ENCODE measurements at regions not wholly inside any gene's neighbourhood (a gene's known extent, or its start where the extent isn't known, plus 50 kb on each side); places are given as distances from the start of the nearest gene placed in this dataset.

DNA sequence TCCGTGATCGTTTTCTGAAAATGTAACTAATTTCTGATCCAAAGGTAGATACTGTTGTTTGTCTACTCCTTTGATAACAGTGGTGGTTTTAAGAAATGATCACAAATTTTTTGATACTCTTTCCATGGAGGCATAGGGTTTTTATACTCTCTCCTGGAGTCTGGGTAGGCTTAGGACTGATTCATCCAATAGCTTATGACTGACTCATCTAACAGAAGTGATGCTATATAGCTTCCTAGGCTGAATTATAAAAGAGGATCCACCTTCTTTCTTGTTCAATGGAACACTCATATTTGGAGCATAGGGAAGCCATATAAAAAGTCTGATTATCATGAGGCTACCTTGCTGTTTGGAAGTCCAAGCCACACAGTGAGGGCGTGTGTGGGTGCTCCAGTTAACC, 84.3 kb downstream of the CHST2 start:
- no peaks in the 10 kb centered on the region for H3K36me3 ChIP-seq (ENCODE audit: insufficient read depth)
- TF ChIP-seq CTCF (conservative IDR thresholded peaks at IDR 0.05; ENCODE audit: low read depth, low read length) = no peak
- no peaks in the 10 kb centered on the region for H3K79me2 ChIP-seq (ENCODE audit: insufficient read depth, low read depth)
- H3K27ac ChIP-seq = no peak overlapping the region
- no peak overlapping the region for H2AFZ ChIP-seq (ENCODE audit: low read depth)
- H4K20me1 ChIP-seq (ENCODE audit: insufficient read depth) = no peaks in the 10 kb centered on the region
- H3K9ac ChIP-seq = no peak overlapping the region
- H3K4me1 ChIP-seq (ENCODE audit: low read depth, poor library complexity, severe bottlenecking) = peaks cover 38% of the 10 kb centered on the region
- H3K4me2 ChIP-seq = no peak overlapping the region
- no peaks in the 10 kb centered on the region for H3K27me3 ChIP-seq (ENCODE audit: insufficient read depth, low read depth)
- H3K4me3 ChIP-seq (IDR thresholded peaks at IDR 0.05; ENCODE audit: insufficient read depth, low read depth, low read length) = no peak overlapping the region

- Histone ChIP-seq H3K36me3 (ENCODE audit: insufficient read depth) (no peaks in the 10 kb centered on the region), H4K20me1 (ENCODE audit: insufficient read depth) (no peaks in the 10 kb centered on the region), H3K27ac (peak overlapping the region; percentile 95), H3K4me2 (peak overlapping the region; percentile 71), H3K4me1 (ENCODE audit: low read depth, poor library complexity, severe bottlenecking) (peaks cover 61% of the 10 kb centered on the region), H2AFZ (ENCODE audit: low read depth) (peak overlapping the region; percentile 52), H3K27me3 (ENCODE audit: insufficient read depth, low read depth) (no peaks in the 10 kb centered on the region), H3K79me2 (ENCODE audit: insufficient read depth, low read depth) (no peaks in the 10 kb centered on the region), H3K4me3 (IDR thresholded peaks at IDR 0.05; ENCODE audit: insufficient read depth, low read depth, low read length) (no peak overlapping the region), H3K9ac (peak overlapping the region; percentile 62; the same call in 1 of the 2 replicates)
- TF ChIP-seq CTCF (conservative IDR thresholded peaks at IDR 0.05; ENCODE audit: low read depth, low read length) = no peak
Measured at GRCh38 chr3:143206955-143207337, 87.4 kb downstream of the CHST2 start.

DNA sequence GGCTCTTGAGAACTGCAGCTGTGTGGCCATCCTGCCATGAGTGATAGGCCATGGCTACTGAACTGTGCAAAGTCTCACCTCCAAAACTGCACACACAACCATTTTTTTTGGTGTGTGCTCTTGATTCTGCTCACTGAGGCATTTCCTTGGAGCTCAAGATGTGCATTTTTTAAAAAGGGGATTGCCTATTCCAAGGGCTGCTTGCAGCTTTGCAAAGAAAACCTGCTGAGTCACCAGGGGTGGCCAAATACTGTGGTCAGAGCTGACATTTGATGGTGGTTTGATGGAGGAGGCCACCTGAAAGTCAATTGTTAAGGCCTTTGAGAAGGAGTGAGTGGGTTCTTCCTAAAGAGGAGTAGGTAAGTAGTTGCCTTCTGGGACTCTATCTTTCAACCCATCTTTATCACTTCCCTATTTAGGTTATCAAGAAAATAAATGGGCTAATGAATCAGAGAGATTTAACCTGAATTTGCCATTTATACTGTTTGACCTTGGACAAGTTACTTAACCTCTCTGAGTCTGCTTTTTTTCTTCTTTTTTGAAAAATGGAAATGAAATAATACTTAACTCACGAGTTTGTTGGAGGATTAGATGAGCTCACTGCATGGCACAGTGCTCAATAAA, 87.9 kb downstream of the CHST2 start:
- H2AFZ ChIP-seq (ENCODE audit: low read depth) = peak overlapping the region; percentile 52
- H3K4me1 ChIP-seq (ENCODE audit: low read depth, poor library complexity, severe bottlenecking) = peaks cover 61% of the 10 kb centered on the region
- no peaks in the 10 kb centered on the region for H3K27me3 ChIP-seq (ENCODE audit: insufficient read depth, low read depth)
- no peak overlapping the region for H3K4me3 ChIP-seq (IDR thresholded peaks at IDR 0.05; ENCODE audit: insufficient read depth, low read depth, low read length)
- H3K4me2 ChIP-seq = peak overlapping the region; percentile 71
- TF ChIP-seq CTCF (conservative IDR thresholded peaks at IDR 0.05; ENCODE audit: low read depth, low read length) = no peak
- no peaks in the 10 kb centered on the region for H3K36me3 ChIP-seq (ENCODE audit: insufficient read depth)
- H3K9ac ChIP-seq = peak overlapping the region; percentile 62; the same call in 1 of the 2 replicates
- H4K20me1 ChIP-seq (ENCODE audit: insufficient read depth) = no peaks in the 10 kb centered on the region
- peak overlapping the region; percentile 95 for H3K27ac ChIP-seq
- no peaks in the 10 kb centered on the region for H3K79me2 ChIP-seq (ENCODE audit: insufficient read depth, low read depth)

DNA sequence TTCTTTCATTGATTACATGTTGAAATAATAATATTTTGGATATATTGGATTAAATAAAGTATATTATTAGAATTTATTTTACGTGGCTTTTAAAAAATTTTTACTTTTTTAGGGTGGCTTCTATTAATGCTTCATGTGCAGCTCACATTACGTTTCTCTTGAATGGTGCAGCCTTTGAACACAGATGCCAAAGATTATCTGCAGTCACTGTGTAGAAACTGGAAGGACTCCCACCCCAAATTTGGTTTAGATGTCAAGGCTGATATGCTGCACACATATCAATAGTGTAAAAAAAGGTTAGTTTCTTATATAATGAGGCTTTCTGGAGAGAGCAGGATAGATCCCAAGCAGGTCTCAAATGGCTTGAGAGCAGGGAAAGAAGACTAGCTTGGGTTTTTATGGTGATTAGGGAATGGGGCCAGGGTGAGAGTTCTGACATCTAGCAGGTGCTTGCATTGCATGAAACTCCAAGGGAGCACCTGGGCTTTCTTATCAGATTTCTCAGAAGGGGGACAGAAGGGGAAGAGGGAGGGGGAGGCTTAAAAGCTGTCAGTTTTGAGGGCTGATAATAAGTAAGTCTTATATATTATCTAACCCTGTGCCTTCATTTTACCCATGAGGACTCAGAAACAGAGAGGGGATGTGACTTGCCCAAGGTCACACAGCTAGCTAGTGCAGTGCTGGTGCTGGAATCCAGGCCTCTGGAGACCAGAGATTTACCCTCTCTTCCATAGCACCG, 89.6 kb downstream of the CHST2 start:
- H3K27ac ChIP-seq = peak overlapping the region; percentile 95
- peak overlapping the region; percentile 53 for H3K4me3 ChIP-seq (IDR thresholded peaks at IDR 0.05; ENCODE audit: insufficient read depth, low read depth, low read length)
- H3K79me2 ChIP-seq (ENCODE audit: insufficient read depth, low read depth) = no peaks in the 10 kb centered on the region
- no peaks in the 10 kb centered on the region for H3K36me3 ChIP-seq (ENCODE audit: insufficient read depth)
- peak overlapping the region; percentile 40; the same call in 1 of the 2 replicates for H3K9ac ChIP-seq
- no peaks in the 10 kb centered on the region for H3K27me3 ChIP-seq (ENCODE audit: insufficient read depth, low read depth)
- no peaks in the 10 kb centered on the region for H4K20me1 ChIP-seq (ENCODE audit: insufficient read depth)
- H3K4me1 ChIP-seq (ENCODE audit: low read depth, poor library complexity, severe bottlenecking) = peaks cover 61% of the 10 kb centered on the region
- peak overlapping the region; percentile 71 for H3K4me2 ChIP-seq
- H2AFZ ChIP-seq (ENCODE audit: low read depth) = peak overlapping the region; percentile 43
- TF ChIP-seq CTCF (conservative IDR thresholded peaks at IDR 0.05; ENCODE audit: low read depth, low read length) = no peak
